ENCODE measurements at regions not wholly inside any gene's neighbourhood (a gene's known extent, or its start where the extent isn't known, plus 50 kb on each side); places are given as distances from the start of the nearest gene placed in this dataset.

- TF ChIP-seq SMC3 (conservative IDR thresholded peaks at IDR 0.05; ENCODE audit: insufficient read depth, low read depth, low read length), result no peak
- TF ChIP-seq ATF2 (CRISPR knock-in tag; IDR thresholded peaks at IDR 0.05), result no peak
Observed at GRCh38 chr6:130559166-130559565, 193.3 kb downstream of the TMEM200A start.
